ENCODE measurements at regions not wholly inside any gene's neighbourhood (a gene's known extent, or its start where the extent isn't known, plus 50 kb on each side); places are given as distances from the start of the nearest gene placed in this dataset.

GRCh38 chr2:234655706-234656105 lies 158.8 kb upstream of the ARL4C start:
- no peak for DNase-seq (ENCODE audit: low spot score)
- no peak overlapping the region for H3K4me3 ChIP-seq
- TF ChIP-seq, protein P1, sequence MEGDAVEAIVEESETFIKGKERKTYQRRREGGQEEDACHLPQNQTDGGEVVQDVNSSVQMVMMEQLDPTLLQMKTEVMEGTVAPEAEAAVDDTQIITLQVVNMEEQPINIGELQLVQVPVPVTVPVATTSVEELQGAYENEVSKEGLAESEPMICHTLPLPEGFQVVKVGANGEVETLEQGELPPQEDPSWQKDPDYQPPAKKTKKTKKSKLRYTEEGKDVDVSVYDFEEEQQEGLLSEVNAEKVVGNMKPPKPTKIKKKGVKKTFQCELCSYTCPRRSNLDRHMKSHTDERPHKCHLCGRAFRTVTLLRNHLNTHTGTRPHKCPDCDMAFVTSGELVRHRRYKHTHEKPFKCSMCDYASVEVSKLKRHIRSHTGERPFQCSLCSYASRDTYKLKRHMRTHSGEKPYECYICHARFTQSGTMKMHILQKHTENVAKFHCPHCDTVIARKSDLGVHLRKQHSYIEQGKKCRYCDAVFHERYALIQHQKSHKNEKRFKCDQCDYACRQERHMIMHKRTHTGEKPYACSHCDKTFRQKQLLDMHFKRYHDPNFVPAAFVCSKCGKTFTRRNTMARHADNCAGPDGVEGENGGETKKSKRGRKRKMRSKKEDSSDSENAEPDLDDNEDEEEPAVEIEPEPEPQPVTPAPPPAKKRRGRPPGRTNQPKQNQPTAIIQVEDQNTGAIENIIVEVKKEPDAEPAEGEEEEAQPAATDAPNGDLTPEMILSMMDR (IDR thresholded peaks at IDR 0.05), result no peak
- H3K27ac ChIP-seq, result no peak overlapping the region

- no peak overlapping the region for H3K4me3 ChIP-seq
- no peak for DNase-seq (ENCODE audit: low spot score)
- no peak overlapping the region for H3K27ac ChIP-seq
- TF ChIP-seq, protein P1 (IDR thresholded peaks at IDR 0.05), result no peak
These were observed 154.0 kb upstream of the ARL4C start for GRCh38 chr2:234650911-234651310.

DNA sequence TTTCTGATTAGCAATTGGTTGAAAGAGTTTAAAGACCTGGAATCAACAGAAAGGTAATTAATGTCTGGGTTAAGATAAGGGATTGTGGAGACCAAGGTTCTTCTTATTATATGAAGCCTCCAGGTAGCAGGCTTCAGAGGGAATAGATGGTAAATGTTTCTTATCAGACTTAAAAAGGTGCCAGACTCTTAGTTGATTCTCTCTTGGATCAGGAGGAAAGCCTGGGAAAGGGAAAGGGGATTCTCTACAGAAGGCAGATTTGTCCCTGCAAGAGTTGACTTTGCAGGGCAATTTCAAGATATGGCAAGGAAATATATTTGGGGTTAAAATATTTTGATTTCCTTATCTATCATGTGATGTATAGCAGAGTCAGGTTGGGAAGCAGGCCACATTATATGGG lies 153.1 kb upstream of the ARL4C start:
- DNase-seq (ENCODE audit: low spot score), result no peak
- TF ChIP-seq, protein P1 (IDR thresholded peaks at IDR 0.05), result no peak
- no peak overlapping the region for H3K4me3 ChIP-seq
- no peak overlapping the region for H3K27ac ChIP-seq

DNA sequence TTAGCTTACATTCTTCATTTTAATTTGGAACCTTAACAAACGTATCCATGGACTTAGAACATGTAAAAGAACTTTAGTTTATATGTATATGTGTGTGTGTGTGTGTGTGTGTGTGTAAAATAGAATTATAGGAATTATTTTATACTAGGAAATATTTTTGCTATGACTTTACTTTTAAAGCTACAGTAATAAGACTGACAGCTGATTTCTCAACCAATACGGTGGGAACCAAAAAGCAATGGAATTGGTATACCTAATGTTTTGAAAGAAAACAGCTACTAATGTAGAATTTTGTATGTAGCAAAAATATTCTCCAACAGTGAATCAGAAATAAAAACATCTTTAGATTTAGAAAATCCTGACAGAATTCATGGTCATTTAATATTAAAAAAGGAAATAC lies 146.5 kb upstream of the ARL4C start:
- H3K4me3 ChIP-seq, result no peak overlapping the region
- no peak overlapping the region for H3K27ac ChIP-seq
- DNase-seq (ENCODE audit: low spot score), result no peak
- TF ChIP-seq, protein P1 (IDR thresholded peaks at IDR 0.05), result no peak

- DNase-seq (ENCODE audit: low spot score), result no peak
- TF ChIP-seq, protein P1 (IDR thresholded peaks at IDR 0.05), result no peak
- H3K27ac ChIP-seq, result no peak overlapping the region
- H3K4me3 ChIP-seq, result no peak overlapping the region
These were observed 144.2 kb upstream of the ARL4C start for GRCh38 chr2:234641086-234641485.

DNA sequence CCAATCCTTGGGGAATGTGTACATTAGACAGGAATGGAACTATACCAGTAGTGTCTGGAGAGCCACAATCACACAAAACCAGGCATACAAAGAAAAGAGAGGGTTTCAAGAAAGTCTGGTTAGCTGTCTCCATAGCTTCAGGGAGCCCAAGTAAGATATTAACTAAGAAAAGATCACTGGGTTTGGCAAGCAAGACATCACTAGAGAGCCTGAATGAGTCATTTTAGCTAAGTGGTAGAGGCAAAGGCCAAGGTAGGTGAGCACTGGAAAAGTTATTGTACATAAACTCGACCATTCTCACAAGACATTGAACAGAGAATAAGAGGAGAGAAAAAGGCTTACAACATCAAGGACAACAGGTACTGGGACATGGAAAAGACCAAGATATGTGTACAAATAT lies 143.8 kb upstream of the ARL4C start:
- DNase-seq (ENCODE audit: low spot score), result no peak
- H3K27ac ChIP-seq, result no peak overlapping the region
- TF ChIP-seq, protein P1 (IDR thresholded peaks at IDR 0.05), result no peak

DNA sequence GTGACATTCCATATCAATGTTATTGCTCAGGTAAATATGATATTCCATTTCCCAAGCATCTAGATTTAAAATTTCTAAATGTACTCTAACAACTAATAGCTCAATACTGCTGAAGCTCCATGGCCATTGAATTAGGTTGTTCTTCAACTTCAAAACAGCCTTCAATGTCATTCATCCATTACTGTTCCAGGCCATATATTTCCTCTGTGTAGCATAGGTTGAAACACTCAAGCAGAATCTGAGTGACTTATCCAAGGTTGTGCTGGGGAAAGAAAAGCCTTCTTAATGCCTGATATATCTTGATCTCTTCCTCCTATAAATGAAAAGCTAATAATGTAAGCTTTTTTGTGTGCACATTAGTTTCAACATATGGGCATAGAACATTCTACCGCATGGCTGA lies 142.1 kb upstream of the ARL4C start:
- TF ChIP-seq, protein P1 (IDR thresholded peaks at IDR 0.05), result no peak
- Histone ChIP-seq H3K4me3 (no peak overlapping the region), H3K27ac (no peak overlapping the region)
- no peak for DNase-seq (ENCODE audit: low spot score)

More for the DNA sequence above, 143.8 kb upstream of the ARL4C start:
- H3K4me3 ChIP-seq, result no peak overlapping the region

Measured in coronary artery (tissue), 2 donors.